ENCODE measurements at regions not wholly inside any gene's neighbourhood (a gene's known extent, or its start where the extent isn't known, plus 50 kb on each side); places are given as distances from the start of the nearest gene placed in this dataset.

DNA sequence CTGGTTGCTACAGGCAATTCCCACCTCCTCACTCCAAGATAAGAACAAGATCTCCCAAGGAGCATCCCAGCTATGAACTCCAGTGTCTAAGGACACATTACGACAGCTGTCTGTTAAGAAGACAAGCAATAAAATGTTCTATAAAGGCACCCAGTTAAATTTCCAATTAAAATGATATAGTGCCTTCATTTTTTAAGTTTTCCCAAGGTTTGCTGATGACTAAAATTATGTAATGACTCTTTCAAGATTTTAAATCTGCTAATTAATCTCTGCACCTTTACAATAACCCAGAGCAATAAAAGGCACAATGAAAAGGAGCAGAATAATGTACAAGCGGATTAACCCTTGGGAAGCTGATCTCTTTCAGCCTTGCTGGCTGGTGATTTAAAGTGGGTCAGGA lies 61.6 kb upstream of the REG3G start:
- Histone ChIP-seq H3K36me3 (no peaks in the 10 kb centered on the region), H3K27ac (no peak overlapping the region), H3K9me3 (no peaks in the 10 kb centered on the region), H3K4me3 (no peak overlapping the region), H3K4me1 (no peaks in the 10 kb centered on the region), H3K27me3 (no peaks in the 10 kb centered on the region)
- no peak for TF ChIP-seq POLR2AphosphoS5 (IDR thresholded peaks at IDR 0.05)
- no peak for TF ChIP-seq POLR2A (IDR thresholded peaks at IDR 0.05)
- TF ChIP-seq, protein P1, sequence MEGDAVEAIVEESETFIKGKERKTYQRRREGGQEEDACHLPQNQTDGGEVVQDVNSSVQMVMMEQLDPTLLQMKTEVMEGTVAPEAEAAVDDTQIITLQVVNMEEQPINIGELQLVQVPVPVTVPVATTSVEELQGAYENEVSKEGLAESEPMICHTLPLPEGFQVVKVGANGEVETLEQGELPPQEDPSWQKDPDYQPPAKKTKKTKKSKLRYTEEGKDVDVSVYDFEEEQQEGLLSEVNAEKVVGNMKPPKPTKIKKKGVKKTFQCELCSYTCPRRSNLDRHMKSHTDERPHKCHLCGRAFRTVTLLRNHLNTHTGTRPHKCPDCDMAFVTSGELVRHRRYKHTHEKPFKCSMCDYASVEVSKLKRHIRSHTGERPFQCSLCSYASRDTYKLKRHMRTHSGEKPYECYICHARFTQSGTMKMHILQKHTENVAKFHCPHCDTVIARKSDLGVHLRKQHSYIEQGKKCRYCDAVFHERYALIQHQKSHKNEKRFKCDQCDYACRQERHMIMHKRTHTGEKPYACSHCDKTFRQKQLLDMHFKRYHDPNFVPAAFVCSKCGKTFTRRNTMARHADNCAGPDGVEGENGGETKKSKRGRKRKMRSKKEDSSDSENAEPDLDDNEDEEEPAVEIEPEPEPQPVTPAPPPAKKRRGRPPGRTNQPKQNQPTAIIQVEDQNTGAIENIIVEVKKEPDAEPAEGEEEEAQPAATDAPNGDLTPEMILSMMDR (IDR thresholded peaks at IDR 0.05), result no peak
- DNase-seq (ENCODE audit: low spot score in 2 of 2), result no peak
- intact Hi-C loops (cut with DNase I; ENCODE audit: low total_unique reads), result no loop called here

- Histone ChIP-seq H3K27me3 (no peaks in the 10 kb centered on the region), H3K4me3 (no peak overlapping the region), H3K4me1 (no peaks in the 10 kb centered on the region), H3K9me3 (no peaks in the 10 kb centered on the region), H3K27ac (no peak overlapping the region), H3K36me3 (no peaks in the 10 kb centered on the region)
- DNase-seq (ENCODE audit: low spot score in 2 of 2), result no peak
- intact Hi-C loops (cut with DNase I; ENCODE audit: low total_unique reads), result no loop called here
- TF ChIP-seq, protein P1 (IDR thresholded peaks at IDR 0.05), result no peak
- no peak for TF ChIP-seq POLR2A (IDR thresholded peaks at IDR 0.05)
- TF ChIP-seq POLR2AphosphoS5 (IDR thresholded peaks at IDR 0.05), result no peak
Observed at GRCh38 chr2:78967294-78967693, 58.2 kb upstream of the REG3G start.

GRCh38 chr2:78973630-78974029 lies 51.9 kb upstream of the REG3G start:
- no peaks in the 10 kb centered on the region for H3K36me3 ChIP-seq
- no peak overlapping the region for H3K4me3 ChIP-seq
- H3K9me3 ChIP-seq, result no peaks in the 10 kb centered on the region
- no peak for TF ChIP-seq POLR2AphosphoS5 (IDR thresholded peaks at IDR 0.05)
- TF ChIP-seq, protein P1 (IDR thresholded peaks at IDR 0.05), result no peak
- no peak for TF ChIP-seq POLR2A (IDR thresholded peaks at IDR 0.05)
- DNase-seq (ENCODE audit: low spot score in 2 of 2), result no peak
- H3K4me1 ChIP-seq, result no peaks in the 10 kb centered on the region
- H3K27ac ChIP-seq, result no peak overlapping the region
- H3K27me3 ChIP-seq, result no peaks in the 10 kb centered on the region
- intact Hi-C loops (cut with DNase I; ENCODE audit: low total_unique reads), result no loop called here
